DND-41 (cell line): ENCODE measurements at regions not wholly inside any gene's neighbourhood (a gene's known extent, or its start where the extent isn't known, plus 50 kb on each side); places are given as distances from the start of the nearest gene placed in this dataset.
"Not testable (repeated sequence)": the region's sequence is repeated elsewhere in the genome, so short reads cannot be mapped to it uniquely, and the experiment has no call there.

Experiments used
- ATAC-seq: fragments of 200-7000 bp; cut with Tn5 transposase; 3 replicates; pipeline ENCODE4 v1.9.1; 2021; ENCODE audit warnings: low read depth; ENCODE audit not compliant: insufficient read depth
- DNase-seq: peaks from one replicate; pipeline ENCODE4 v3.0.0-alpha.2; 2020
- H2AFZ ChIP-seq: 2 replicates; pipeline ENCODE4 v1.6.0; 2012; ENCODE audit warnings: low read depth, low read length
- H3K27ac ChIP-seq: 2 replicates; pipeline ENCODE4 v1.5.1; 2012; ENCODE audit warnings: low read length, inconsistent platforms
- H3K27me3 ChIP-seq: fragments of 200-600 bp; sonication (generic); 2 replicates; pipeline ENCODE4 v1.6.0; 2012; ENCODE audit warnings: low read length, mild to moderate bottlenecking, inconsistent platforms; ENCODE audit not compliant: insufficient read depth, poor library complexity
- H3K36me3 ChIP-seq: 2 replicates; pipeline ENCODE4 v1.5.1; 2012; ENCODE audit warnings: low read length, inconsistent platforms; ENCODE audit not compliant: insufficient read depth
- H3K4me1 ChIP-seq: 2 replicates; pipeline ENCODE4 v1.5.1; 2012; ENCODE audit warnings: mild to moderate bottlenecking, low read length; ENCODE audit not compliant: insufficient read depth
- H3K4me2 ChIP-seq: 2 replicates; pipeline ENCODE4 v1.6.0; 2012; ENCODE audit warnings: mild to moderate bottlenecking, moderate library complexity, low read length, inconsistent platforms; ENCODE audit not compliant: insufficient read depth
- H3K4me3 ChIP-seq, 2 experiments: fragments of 200-600 bp in 1 of 2; shearing (Covaris generic) in 1 of 2; 2 replicates each; pipeline ENCODE4 v1.5.1; 2012 to 2016; ENCODE audit warnings: inconsistent platforms in 2 of 2, low read length in 2 of 2, mild to moderate bottlenecking in 2 of 2, low read depth in 1 of 2, moderate library complexity in 1 of 2
- H3K79me2 ChIP-seq: 2 replicates; pipeline ENCODE4 v1.6.0; 2012; ENCODE audit warnings: low read length, inconsistent platforms; ENCODE audit not compliant: insufficient read depth
- H3K9ac ChIP-seq: 2 replicates; pipeline ENCODE4 v1.6.0; 2012; ENCODE audit warnings: low read depth, mild to moderate bottlenecking, inconsistent platforms, low read length, moderate library complexity
- H3K9me3 ChIP-seq: 2 replicates; pipeline ENCODE4 v1.5.1; 2012; ENCODE audit warnings: low read length, moderate library complexity, mild to moderate bottlenecking, inconsistent platforms; ENCODE audit not compliant: insufficient read depth, severe bottlenecking
- H4K20me1 ChIP-seq: 2 replicates; pipeline ENCODE4 v1.6.0; 2012; ENCODE audit warnings: low read length; ENCODE audit not compliant: insufficient read depth
- CTCF ChIP-seq: IDR thresholded peaks from 2 replicates; pipeline ENCODE4 v1.5.1; 2012; ENCODE audit warnings: borderline replicate concordance, low read length, moderate library complexity, mild to moderate bottlenecking; ENCODE audit not compliant: poor library complexity, severe bottlenecking; ENCODE audit errors: extremely low read depth
- EZH2 ChIP-seq: IDR thresholded peaks from 3 replicates; pipeline ENCODE4 v1.6.1; 2012; ENCODE audit warnings: borderline replicate concordance, low read depth, mild to moderate bottlenecking, moderate library complexity, low read length, inconsistent platforms; ENCODE audit not compliant: severe bottlenecking

DNA sequence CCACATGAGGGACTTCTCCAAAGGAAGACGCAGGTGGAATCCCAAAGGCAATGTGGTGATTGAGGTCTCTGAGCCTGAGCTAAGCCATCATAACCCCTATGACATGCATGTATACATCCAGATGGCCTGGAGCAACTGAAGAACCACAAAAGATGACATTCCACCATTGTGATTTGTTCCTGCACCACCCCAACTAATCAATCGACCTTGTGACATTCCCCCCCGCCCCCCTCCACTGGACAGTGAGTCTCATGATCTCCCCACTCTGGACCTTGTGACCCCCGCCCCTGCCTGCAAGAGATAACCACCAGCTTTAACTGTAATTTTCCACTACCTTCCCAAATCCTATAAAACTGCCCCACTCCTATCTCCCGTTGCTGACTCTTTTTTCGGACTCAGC lies 87.9 kb downstream of the VCPKMT start:
- ATAC-seq (no peak), DNase-seq (no peak)
- Histone ChIP-seq H3K9me3 (peaks cover 5% of the 10 kb centered on the region), H3K4me2 (no peak overlapping the region), H4K20me1 (no peaks in the 10 kb centered on the region), H3K4me1 (no peaks in the 10 kb centered on the region), H3K79me2 (no peaks in the 10 kb centered on the region), H3K27ac (no peak overlapping the region), H2AFZ (no peak overlapping the region), H3K36me3 (no peaks in the 10 kb centered on the region), H3K9ac (no peak overlapping the region), H3K4me3 (no peak overlapping the region), H3K27me3 (no peaks in the 10 kb centered on the region)
- TF ChIP-seq CTCF (no peak), EZH2 (no peak)

GRCh38 chr14:50030036-50030435 lies 86.3 kb downstream of the VCPKMT start:
- H3K79me2 ChIP-seq, result no peaks in the 10 kb centered on the region
- H3K4me1 ChIP-seq, result no peaks in the 10 kb centered on the region
- H3K27ac ChIP-seq, result no peak overlapping the region
- no peaks in the 10 kb centered on the region for H3K36me3 ChIP-seq
- no peak overlapping the region for H3K4me2 ChIP-seq
- peaks cover 5% of the 10 kb centered on the region for H3K9me3 ChIP-seq
- DNase-seq (no peak), ATAC-seq (no peak)
- H4K20me1 ChIP-seq, result no peaks in the 10 kb centered on the region
- H3K27me3 ChIP-seq, result no peaks in the 10 kb centered on the region
- H2AFZ ChIP-seq, result no peak overlapping the region
- H3K4me3 ChIP-seq, result no peak overlapping the region
- H3K9ac ChIP-seq, result no peak overlapping the region
- TF ChIP-seq CTCF, result no peak
- TF ChIP-seq EZH2, result no peak

DNA sequence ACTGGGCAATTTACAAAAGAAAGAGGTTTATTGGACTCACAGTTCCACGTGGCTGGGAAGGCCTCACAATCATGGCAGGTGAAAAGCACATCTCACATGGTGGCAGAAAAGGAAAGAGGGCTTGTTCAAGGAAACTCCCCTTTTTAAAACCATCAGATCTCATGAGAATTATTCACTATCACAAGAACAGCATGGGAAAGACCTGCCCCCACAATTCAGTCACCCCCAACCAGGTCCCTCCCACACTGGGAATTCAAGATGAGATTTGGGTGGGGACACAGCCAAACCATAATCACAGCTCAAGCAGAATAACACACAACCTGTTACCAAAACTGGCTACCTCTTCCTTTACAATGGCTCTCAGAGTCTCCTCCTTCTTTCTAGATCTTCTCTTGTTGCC lies 85.5 kb downstream of the VCPKMT start:
- H3K36me3 ChIP-seq, H3K4me2 ChIP-seq, H3K79me2 ChIP-seq, H3K27ac ChIP-seq, H3K9ac ChIP-seq, H2AFZ ChIP-seq, H3K4me3 ChIP-seq, H3K9me3 ChIP-seq, ATAC-seq, DNase-seq, H3K27me3 ChIP-seq, H3K4me1 ChIP-seq, H4K20me1 ChIP-seq: not testable (repeated sequence)

GRCh38 chr14:50031602-50032313 lies 84.6 kb downstream of the VCPKMT start:
- ATAC-seq (no peak), DNase-seq (no peak)
- TF ChIP-seq CTCF, result no peak
- no peak for TF ChIP-seq EZH2
- no peaks in the 10 kb centered on the region for H4K20me1 ChIP-seq
- H3K27ac ChIP-seq, result no peak overlapping the region
- no peaks in the 10 kb centered on the region for H3K4me1 ChIP-seq
- no peaks in the 10 kb centered on the region for H3K9me3 ChIP-seq
- no peak overlapping the region for H3K9ac ChIP-seq
- H3K36me3 ChIP-seq, result no peaks in the 10 kb centered on the region
- H3K27me3 ChIP-seq, result no peaks in the 10 kb centered on the region
- no peak overlapping the region for H3K4me2 ChIP-seq
- H2AFZ ChIP-seq, result no peak overlapping the region
- no peak overlapping the region for H3K4me3 ChIP-seq
- H3K79me2 ChIP-seq, result no peaks in the 10 kb centered on the region

DNA sequence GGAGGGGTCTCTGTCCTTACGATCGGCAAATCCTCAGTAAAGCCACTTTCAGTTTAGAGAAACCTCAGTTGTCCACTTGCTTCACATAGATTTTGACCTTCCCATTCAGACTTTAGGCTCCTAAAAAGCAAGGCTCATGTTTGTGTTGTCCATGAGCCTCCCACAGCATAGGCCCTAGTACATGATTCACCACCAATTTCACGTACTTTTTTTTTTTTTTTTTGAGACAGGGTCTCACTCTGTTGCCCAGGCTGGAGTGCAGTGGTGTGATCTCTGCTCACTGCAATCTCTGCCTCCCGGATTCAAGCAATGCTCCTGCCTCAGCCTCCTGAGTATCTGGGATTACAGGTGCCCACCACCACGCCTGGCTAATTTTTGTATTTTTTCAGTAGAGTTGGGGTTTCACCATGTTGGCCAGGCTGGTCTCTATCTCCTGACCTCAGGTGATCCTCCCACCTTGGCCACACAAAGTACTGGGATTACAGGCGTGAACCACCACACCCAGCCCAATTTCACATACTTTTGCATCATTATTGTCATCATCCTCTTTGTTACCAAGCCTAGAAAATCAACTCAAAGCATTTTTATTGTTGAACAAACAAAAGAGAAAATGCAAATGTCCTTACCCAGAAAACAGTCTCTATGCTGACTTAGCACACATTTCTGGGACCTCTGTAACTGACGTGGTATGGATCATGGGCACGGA lies 83.8 kb downstream of the VCPKMT start:
- H3K9me3 ChIP-seq, H2AFZ ChIP-seq, H3K36me3 ChIP-seq, H3K27ac ChIP-seq, H3K4me2 ChIP-seq, H3K4me1 ChIP-seq, H3K79me2 ChIP-seq, ATAC-seq, H3K27me3 ChIP-seq, H3K4me3 ChIP-seq, H4K20me1 ChIP-seq, H3K9ac ChIP-seq, DNase-seq: not testable (repeated sequence)
